ENCODE measurements at regions not wholly inside any gene's neighbourhood (a gene's known extent, or its start where the extent isn't known, plus 50 kb on each side); places are given as distances from the start of the nearest gene placed in this dataset.
"Not testable (repeated sequence)": the region's sequence is repeated elsewhere in the genome, so short reads cannot be mapped to it uniquely, and the experiment has no call there.

GRCh38 chr3:44136421-44136820, 105.3 kb upstream of the TOPAZ1 start:
- intact Hi-C loops (cut with DNase I), result no loop called here
- no peaks in the 10 kb centered on the region for H3K36me3 ChIP-seq (ENCODE audit: insufficient read depth in 1 of 2, low read depth in 1 of 2)
- WGBS, 3 donors, result 44 to 51% (median 51%) methylated on average over 5 of the region's 5 CpGs
- H3K9me3 ChIP-seq, result no peaks in the 10 kb centered on the region
- H3K27me3 ChIP-seq (ENCODE audit: insufficient read depth in 3 of 3, low read length in 2 of 3), result no peaks in the 10 kb centered on the region
- no peaks in the 10 kb centered on the region for H3K4me1 ChIP-seq
- TF ChIP-seq CTCF (IDR thresholded peaks at IDR 0.05), result no peak
- DNase-seq, result no peak
- no peak overlapping the region for H3K27ac ChIP-seq
- no peak for ATAC-seq
- H3K4me3 ChIP-seq, result no peak overlapping the region

GRCh38 chr3:44146073-44146472, 95.6 kb upstream of the TOPAZ1 start:
- WGBS, 3 donors, result 25 to 83% (median 55%) methylated on average over 1 of the region's 1 CpG
- H3K27me3 ChIP-seq (ENCODE audit: insufficient read depth in 3 of 3, low read length in 2 of 3), result peaks cover 0 to 2% (median 0%) of the 10 kb centered on the region in 3 donors
- H3K4me1 ChIP-seq, result no peaks in the 10 kb centered on the region
- H3K36me3 ChIP-seq (ENCODE audit: insufficient read depth in 1 of 2, low read depth in 1 of 2), result no peaks in the 10 kb centered on the region
- no peaks in the 10 kb centered on the region for H3K9me3 ChIP-seq
- no peak for TF ChIP-seq CTCF (IDR thresholded peaks at IDR 0.05)
- ATAC-seq (no peak), DNase-seq (no peak)
- H3K27ac ChIP-seq, result no peak overlapping the region
- intact Hi-C loops (cut with DNase I), result no loop called here
- no peak overlapping the region for H3K4me3 ChIP-seq

- TF ChIP-seq CTCF (IDR thresholded peaks at IDR 0.05), result no peak
- whole genome bisulfite sequencing, 3 donors, result 45 to 48% (median 47%) methylated on average over 2 of the region's 2 CpGs
- no peaks in the 10 kb centered on the region for H3K36me3 ChIP-seq (ENCODE audit: insufficient read depth in 1 of 2, low read depth in 1 of 2)
- H3K27ac ChIP-seq, result no peak overlapping the region
- peaks cover 0 to 4% (median 0%) of the 10 kb centered on the region in 3 donors for H3K27me3 ChIP-seq (ENCODE audit: insufficient read depth in 3 of 3, low read length in 2 of 3)
- intact Hi-C loops (cut with DNase I), result no loop called here
- H3K9me3 ChIP-seq, result no peaks in the 10 kb centered on the region
- ATAC-seq (no peak), DNase-seq (no peak)
- no peak overlapping the region for H3K4me3 ChIP-seq
- no peaks in the 10 kb centered on the region for H3K4me1 ChIP-seq
These were observed 81.9 kb upstream of the TOPAZ1 start for GRCh38 chr3:44159696-44160300.

- 75 to 82% (median 82%) methylated on average over 4 of the region's 4 CpGs for WGBS, 3 donors
- H3K4me1 ChIP-seq, result no peaks in the 10 kb centered on the region
- DNase-seq, result no peak
- intact Hi-C loops (cut with DNase I), result no loop called here
- no peak for TF ChIP-seq CTCF (IDR thresholded peaks at IDR 0.05)
- no peak overlapping the region for H3K4me3 ChIP-seq
- no peaks in the 10 kb centered on the region for H3K9me3 ChIP-seq
- no peak overlapping the region for H3K27ac ChIP-seq
- peaks cover 0 to 4% (median 0%) of the 10 kb centered on the region in 3 donors for H3K27me3 ChIP-seq (ENCODE audit: insufficient read depth in 3 of 3, low read length in 2 of 3)
- H3K36me3 ChIP-seq (ENCODE audit: insufficient read depth in 1 of 2, low read depth in 1 of 2), result no peaks in the 10 kb centered on the region
- no peak for ATAC-seq
These were observed 80.9 kb upstream of the TOPAZ1 start for GRCh38 chr3:44160818-44161217.

GRCh38 chr3:44171891-44172290, 69.8 kb upstream of the TOPAZ1 start:
- no peak for DNase-seq
- H3K27ac ChIP-seq, result no peak overlapping the region
- no peak overlapping the region for H3K4me3 ChIP-seq
- H3K27me3 ChIP-seq (ENCODE audit: insufficient read depth in 3 of 3, low read length in 2 of 3), result no peaks in the 10 kb centered on the region
- no peak for TF ChIP-seq CTCF (IDR thresholded peaks at IDR 0.05)
- no peaks in the 10 kb centered on the region for H3K9me3 ChIP-seq
- H3K4me1 ChIP-seq, result no peaks in the 10 kb centered on the region
- ATAC-seq, result no peak
- no peaks in the 10 kb centered on the region for H3K36me3 ChIP-seq (ENCODE audit: insufficient read depth in 1 of 2, low read depth in 1 of 2)
- 89 to 100% (median 92%) methylated on average over 4 of the region's 4 CpGs for WGBS, 3 donors
- intact Hi-C loops (cut with DNase I), result no loop called here

- H3K4me3 ChIP-seq; DNase-seq; H3K9me3 ChIP-seq; ATAC-seq; H3K4me1 ChIP-seq; H3K36me3 ChIP-seq (ENCODE audit: insufficient read depth in 1 of 2, low read depth in 1 of 2); intact Hi-C loops (cut with DNase I); H3K27me3 ChIP-seq (ENCODE audit: insufficient read depth in 3 of 3, low read length in 2 of 3); H3K27ac ChIP-seq: not testable (repeated sequence)
- WGBS, 3 donors, result 89 to 92% (median 92%) methylated on average over 8 of the region's 8 CpGs
These were observed 69.0 kb upstream of the TOPAZ1 start for GRCh38 chr3:44172701-44173100.

Data from psoas muscle (tissue), 7 donors.